GM20000 (cell line): ENCODE measurements at regions not wholly inside any gene's neighbourhood (a gene's known extent, or its start where the extent isn't known, plus 50 kb on each side); places are given as distances from the start of the nearest gene placed in this dataset.

ENCODE experiments used
- DNase-seq: peaks from one replicate; pipeline ENCODE4 v3.0.0; 2012; ENCODE audit warnings: low spot score
- TF ChIP-seq, protein P1 (sequence below): IDR thresholded peaks from 2 replicates; pipeline ENCODE4 v1.5.1; 2012; ENCODE audit warnings: mild to moderate bottlenecking, control low read depth; ENCODE audit errors: extremely low read depth, missing control alignments

DNA sequence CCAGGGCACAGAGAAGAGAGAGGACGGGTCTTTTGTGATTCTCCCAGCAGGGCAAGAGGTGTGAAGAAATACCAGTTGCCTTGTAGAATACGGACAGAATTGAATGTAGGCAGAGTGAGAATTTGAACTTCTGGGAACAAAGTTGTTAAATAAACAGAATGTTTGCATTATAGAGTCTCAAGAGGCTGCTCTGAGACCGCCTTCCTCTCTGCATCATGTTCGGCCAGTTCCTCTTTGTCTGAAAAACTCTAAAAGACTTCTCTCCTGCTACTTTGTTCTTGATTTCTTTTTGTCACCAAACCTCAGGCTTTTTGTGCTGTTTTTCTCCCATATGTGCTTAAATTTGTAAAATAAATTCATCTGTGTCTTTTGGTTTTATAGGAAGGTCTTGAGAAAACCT is 256.4 kb downstream of the DLEU7 start:
- no peak for DNase-seq
- TF ChIP-seq, protein P1, sequence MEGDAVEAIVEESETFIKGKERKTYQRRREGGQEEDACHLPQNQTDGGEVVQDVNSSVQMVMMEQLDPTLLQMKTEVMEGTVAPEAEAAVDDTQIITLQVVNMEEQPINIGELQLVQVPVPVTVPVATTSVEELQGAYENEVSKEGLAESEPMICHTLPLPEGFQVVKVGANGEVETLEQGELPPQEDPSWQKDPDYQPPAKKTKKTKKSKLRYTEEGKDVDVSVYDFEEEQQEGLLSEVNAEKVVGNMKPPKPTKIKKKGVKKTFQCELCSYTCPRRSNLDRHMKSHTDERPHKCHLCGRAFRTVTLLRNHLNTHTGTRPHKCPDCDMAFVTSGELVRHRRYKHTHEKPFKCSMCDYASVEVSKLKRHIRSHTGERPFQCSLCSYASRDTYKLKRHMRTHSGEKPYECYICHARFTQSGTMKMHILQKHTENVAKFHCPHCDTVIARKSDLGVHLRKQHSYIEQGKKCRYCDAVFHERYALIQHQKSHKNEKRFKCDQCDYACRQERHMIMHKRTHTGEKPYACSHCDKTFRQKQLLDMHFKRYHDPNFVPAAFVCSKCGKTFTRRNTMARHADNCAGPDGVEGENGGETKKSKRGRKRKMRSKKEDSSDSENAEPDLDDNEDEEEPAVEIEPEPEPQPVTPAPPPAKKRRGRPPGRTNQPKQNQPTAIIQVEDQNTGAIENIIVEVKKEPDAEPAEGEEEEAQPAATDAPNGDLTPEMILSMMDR: no peak

DNA sequence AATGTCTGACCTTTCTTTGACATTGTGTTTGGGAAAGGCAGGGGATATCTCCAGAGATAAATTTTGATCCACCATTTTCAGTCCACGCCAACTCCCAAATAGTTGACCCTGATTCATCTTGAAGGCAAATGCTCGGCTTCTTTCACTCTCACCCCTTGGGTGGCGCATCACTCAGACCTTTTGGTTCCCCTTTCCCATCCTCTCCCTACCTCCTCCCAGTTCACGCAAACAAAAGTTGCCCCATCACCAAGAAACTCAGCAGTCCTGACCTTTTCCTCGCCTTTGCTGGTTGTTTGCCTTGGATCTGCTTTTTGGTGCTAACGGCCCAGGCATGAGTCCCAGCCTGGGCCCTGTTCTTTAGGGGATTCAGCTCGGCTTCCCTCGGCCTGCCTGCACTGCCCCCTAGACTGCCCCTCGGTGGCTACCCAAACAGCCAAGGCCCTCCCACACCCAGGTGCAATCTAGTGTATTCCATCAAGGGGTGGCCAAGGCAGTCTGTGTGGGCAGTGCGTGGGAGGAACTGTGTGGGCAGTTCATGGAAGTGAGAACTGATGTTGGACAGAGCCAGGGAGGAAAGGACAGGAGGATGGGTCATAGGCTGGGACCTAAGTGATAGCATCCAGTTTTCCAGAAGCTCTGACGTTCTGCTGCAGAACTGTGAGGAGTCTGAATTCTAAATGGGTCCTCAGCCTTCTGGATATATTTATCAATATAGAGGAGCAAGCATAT is 255.7 kb downstream of the DLEU7 start:
- TF ChIP-seq, protein P1: no peak
- no peak for DNase-seq

DNA sequence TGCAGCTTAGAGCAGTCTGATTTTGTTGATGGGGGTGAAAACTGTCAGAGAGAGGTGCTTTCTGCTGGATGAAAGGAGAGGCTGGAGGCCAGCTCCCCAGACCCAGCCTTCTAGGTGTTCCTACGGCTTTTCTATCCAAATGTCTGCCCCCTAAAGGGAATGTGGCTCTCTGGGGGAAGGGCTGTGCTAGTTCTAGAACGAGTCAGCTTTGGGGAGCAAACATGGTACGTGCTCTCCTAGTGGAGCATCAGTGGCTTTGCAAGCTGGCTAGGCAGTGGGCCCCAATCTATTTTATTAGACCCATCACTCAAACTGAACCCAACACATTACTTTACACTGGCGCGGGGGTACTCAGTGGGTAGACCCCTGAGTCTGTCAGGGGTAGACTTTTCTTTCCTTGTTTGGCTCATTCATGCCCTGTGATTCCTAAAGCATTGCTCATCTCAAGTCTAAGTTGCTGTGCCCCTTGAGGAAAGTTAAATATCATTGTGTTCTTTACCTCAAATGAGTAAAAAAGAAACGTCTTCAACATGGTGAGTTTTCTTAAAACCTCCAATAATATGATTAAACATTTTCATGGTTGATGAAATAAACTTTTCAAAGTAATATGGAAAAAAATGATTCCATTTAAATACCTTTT is 254.9 kb downstream of the DLEU7 start:
- TF ChIP-seq, protein P1: no peak
- DNase-seq: no peak

DNA sequence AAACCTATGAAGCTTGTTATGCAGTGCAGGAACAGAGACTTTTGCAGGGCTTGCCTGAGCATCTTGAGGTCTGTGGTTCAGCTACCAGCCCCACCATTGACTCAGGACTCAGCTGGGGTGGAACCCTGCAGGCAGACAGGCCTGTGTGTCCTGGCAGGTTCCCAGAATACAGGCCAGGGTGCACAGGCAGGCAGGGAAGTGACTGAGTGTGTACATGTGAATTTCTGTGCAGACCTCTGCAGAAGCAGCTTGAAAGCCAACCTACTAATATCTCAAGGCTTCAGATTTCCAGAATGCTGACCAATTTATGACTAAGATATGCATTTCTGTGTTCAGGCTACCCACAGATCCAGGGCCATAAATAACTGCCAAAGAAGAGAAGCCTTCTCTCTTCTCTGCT is 254.4 kb downstream of the DLEU7 start:
- DNase-seq: no peak

DNA sequence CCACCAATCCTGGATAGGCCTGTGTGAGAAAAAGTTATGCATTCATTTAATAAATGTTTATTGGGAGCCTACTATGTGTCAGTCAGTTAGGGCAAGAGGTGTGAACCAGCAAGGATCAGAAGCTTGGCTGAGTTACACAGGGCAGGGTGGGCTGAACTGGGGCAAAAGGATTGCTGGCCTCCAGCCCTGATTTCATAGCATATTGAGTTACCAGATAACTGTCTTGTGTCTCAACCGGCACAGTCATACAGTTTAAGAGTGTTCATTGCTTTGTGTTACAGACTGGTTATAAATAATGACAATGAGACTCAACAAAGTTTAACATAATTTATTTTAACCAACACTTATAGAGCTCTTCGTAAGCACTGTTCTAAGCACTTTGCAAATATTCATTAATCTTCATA is 253.8 kb downstream of the DLEU7 start:
- TF ChIP-seq, protein P1: no peak
- no peak for DNase-seq

More for the DNA sequence above, 254.4 kb downstream of the DLEU7 start:
- TF ChIP-seq, protein P1: no peak

DNA sequence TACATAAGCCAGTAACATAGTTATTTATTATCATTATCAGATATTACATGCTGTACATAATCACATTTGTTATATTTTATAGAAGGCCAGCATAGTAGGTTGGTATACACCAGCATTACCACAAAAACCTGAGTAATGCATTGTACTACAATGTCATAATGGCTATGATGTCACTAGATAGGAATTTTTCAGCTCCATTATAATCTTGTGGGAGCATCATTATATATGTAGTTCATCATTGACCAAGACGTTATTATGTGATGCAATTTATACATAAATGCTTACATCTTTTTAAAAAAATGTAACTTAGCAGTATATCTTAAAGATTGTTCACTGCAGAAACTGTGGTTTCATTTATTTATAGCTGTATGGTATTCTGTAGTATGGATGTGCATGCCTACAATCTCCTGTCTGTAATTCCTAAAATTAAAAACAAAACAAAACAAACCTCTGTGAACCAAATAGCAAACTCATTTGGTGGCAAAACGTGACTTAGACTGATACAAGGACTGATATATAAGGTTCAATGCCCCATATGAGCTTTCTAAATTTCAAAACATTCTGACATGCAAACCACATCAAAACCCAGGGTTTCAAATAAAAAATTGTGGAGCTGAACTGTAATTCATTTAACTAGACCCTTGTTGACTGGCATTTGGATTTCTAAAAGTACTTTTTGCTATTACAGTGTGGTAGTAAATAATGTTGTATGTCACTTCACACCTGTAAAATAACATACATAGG is 250.9 kb downstream of the DLEU7 start:
- TF ChIP-seq, protein P1: no peak
- DNase-seq: no peak

DNA sequence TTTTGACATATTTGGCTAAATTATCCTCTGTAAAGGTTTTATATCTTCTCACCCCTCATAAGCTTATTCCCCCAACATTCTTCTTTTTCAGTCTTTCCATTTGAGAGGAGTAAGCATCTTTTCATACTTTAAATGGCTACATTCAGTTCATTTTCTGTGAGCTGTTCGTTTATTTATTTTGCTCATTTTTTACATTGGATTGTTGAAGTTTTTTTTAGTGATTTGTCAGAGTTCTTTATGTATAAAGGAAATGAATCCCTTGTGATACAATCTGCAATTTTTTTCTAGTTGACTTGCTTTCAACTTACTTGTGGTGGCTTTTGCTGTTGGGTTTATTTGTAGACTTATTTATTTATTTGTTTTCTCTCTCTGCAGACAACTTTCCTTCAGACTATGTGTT is 250.3 kb downstream of the DLEU7 start:
- no peak for DNase-seq
- TF ChIP-seq, protein P1: no peak
